GM12892 (cell line): ENCODE measurements at regions not wholly inside any gene's neighbourhood (a gene's known extent, or its start where the extent isn't known, plus 50 kb on each side); places are given as distances from the start of the nearest gene placed in this dataset.

Source experiments
- DNase-seq: peaks from one replicate; pipeline ENCODE4 v3.0.0; 2011; ENCODE audit not compliant: insufficient read length
- FAIRE-seq: peaks from 2 replicates; lab custom pipeline; 2011; peaks lifted over from hg19 to GRCh38; lab: Jason Lieb, UNC
- POLR2A ChIP-seq: IDR thresholded peaks from 2 replicates; pipeline ENCODE4 v1.6.1; 2011; ENCODE audit warnings: low read depth, low read length, control low read depth
- POLR2AphosphoS5 ChIP-seq: IDR thresholded peaks from 2 replicates; pipeline ENCODE4 v1.6.1; 2011; ENCODE audit warnings: low read depth, low read length, control low read depth
- TAF1 ChIP-seq: IDR thresholded peaks from 2 replicates; pipeline ENCODE4 v1.6.1; 2011; ENCODE audit warnings: low read depth, mild to moderate bottlenecking, control low read depth, low read length, borderline replicate concordance

- TF ChIP-seq POLR2A = no peak
- TF ChIP-seq POLR2AphosphoS5 = no peak
- no peak for TF ChIP-seq TAF1
- FAIRE-seq (no peak), DNase-seq (no peak)
These were observed 138.2 kb upstream of the SPAG17 start for GRCh38 chr1:118323246-118323645.

GRCh38 chr1:118322331-118322730 is 137.3 kb upstream of the SPAG17 start:
- DNase-seq = no peak
- TF ChIP-seq POLR2AphosphoS5 (no peak), TAF1 (no peak), POLR2A (no peak)
- FAIRE-seq = no peak

GRCh38 chr1:118321840-118322239 is 136.8 kb upstream of the SPAG17 start:
- DNase-seq = no peak
- FAIRE-seq = no peak
- TF ChIP-seq POLR2AphosphoS5 (no peak), POLR2A (no peak), TAF1 (no peak)

GRCh38 chr1:118317842-118318614 is 133.0 kb upstream of the SPAG17 start:
- FAIRE-seq = no peak
- no peak for TF ChIP-seq TAF1
- no peak for TF ChIP-seq POLR2AphosphoS5
- no peak for TF ChIP-seq POLR2A
- no peak for DNase-seq

GRCh38 chr1:118306851-118307250 is 121.8 kb upstream of the SPAG17 start:
- DNase-seq (no peak), FAIRE-seq (no peak)
- TF ChIP-seq TAF1 (no peak), POLR2A (no peak), POLR2AphosphoS5 (no peak)

GRCh38 chr1:118304722-118305359 is 119.8 kb upstream of the SPAG17 start:
- no peak for TF ChIP-seq TAF1
- DNase-seq = no peak
- no peak for FAIRE-seq

GRCh38 chr1:118303534-118303933 is 118.5 kb upstream of the SPAG17 start:
- DNase-seq (no peak), FAIRE-seq (no peak)
- TF ChIP-seq TAF1 (no peak), POLR2AphosphoS5 (no peak), POLR2A (no peak)

GRCh38 chr1:118303064-118303463 is 118.0 kb upstream of the SPAG17 start:
- no peak for TF ChIP-seq POLR2A
- no peak for TF ChIP-seq TAF1
- no peak for TF ChIP-seq POLR2AphosphoS5
- no peak for DNase-seq
- no peak for FAIRE-seq

- DNase-seq (no peak), FAIRE-seq (no peak)
- no peak for TF ChIP-seq TAF1
- TF ChIP-seq POLR2A = no peak
- TF ChIP-seq POLR2AphosphoS5 = no peak
These were observed 117.1 kb upstream of the SPAG17 start for GRCh38 chr1:118302145-118302544.

- DNase-seq (no peak), FAIRE-seq (no peak)
- TF ChIP-seq POLR2AphosphoS5 (no peak), TAF1 (no peak), POLR2A (no peak)
These were observed 115.8 kb upstream of the SPAG17 start for GRCh38 chr1:118300808-118301207.

GRCh38 chr1:118298397-118298796 is 113.4 kb upstream of the SPAG17 start:
- TF ChIP-seq TAF1 = no peak
- no peak for TF ChIP-seq POLR2AphosphoS5
- no peak for TF ChIP-seq POLR2A
- DNase-seq (no peak), FAIRE-seq (no peak)

- FAIRE-seq (no peak), DNase-seq (no peak)
- no peak for TF ChIP-seq TAF1
- TF ChIP-seq POLR2A = no peak
- TF ChIP-seq POLR2AphosphoS5 = no peak
These were observed 112.5 kb upstream of the SPAG17 start for GRCh38 chr1:118297521-118297920.
